ENCODE measurements at regions not wholly inside any gene's neighbourhood (a gene's known extent, or its start where the extent isn't known, plus 50 kb on each side); places are given as distances from the start of the nearest gene placed in this dataset.

DNA sequence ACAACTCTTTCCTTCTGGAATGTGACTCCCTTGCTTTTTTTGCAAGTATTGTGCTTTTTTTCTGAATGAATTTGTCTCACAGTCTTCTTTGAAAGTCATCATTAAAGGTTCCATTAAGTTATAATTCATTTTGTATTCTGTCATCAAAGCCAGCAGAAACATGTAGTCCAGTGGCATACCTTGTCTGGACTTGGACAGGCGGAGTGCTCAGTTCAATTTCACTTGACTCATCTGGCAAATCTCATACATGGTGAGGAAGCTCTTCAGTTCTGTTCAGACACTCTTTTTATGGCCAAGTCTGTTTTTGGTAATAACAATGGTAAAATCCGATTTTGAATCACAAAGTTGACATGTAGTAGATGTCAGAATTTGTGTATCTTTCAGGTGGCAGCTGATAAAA lies 260.8 kb upstream of the OPRM1 start:
- ATAC-seq (no peak), DNase-seq (no peak)
- no peaks in the 10 kb centered on the region for H3K27me3 Mint-ChIP-seq
- H3K9me3 Mint-ChIP-seq = peaks cover 6 to 8% of the 10 kb centered on the region in 2 donors
- H3K4me1 Mint-ChIP-seq = no peaks in the 10 kb centered on the region
- no peak overlapping the region for H3K27ac Mint-ChIP-seq
- no peak overlapping the region for H3K4me3 Mint-ChIP-seq

GRCh38 chr6:153771577-153771976 lies 267.5 kb upstream of the OPRM1 start:
- ATAC-seq (no peak), DNase-seq (no peak)
- Mint-ChIP-seq H3K4me1 (no peaks in the 10 kb centered on the region), H3K4me3 (no peak overlapping the region), H3K9me3 (no peaks in the 10 kb centered on the region), H3K27me3 (no peaks in the 10 kb centered on the region), H3K27ac (no peak overlapping the region)

DNA sequence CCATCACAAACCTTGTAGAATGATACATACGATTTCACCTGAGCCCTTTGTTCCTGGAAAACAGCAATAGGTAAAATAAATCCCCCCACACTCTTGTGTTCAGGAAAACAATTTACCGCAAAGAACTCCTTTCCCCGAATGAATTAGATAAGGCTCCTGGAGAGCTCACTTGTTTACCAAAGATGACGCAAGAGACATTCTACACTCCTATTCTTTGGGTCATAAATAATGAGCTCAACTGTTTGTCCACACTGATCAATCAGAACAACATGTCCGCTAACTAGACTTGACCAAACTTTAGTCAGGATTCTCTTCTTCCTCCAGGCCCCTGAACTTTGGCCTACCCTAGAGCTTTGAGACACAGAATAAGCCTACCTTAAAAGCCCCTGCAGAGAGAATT lies 271.9 kb upstream of the OPRM1 start:
- DNase-seq (no peak), ATAC-seq (no peak)
- no peaks in the 10 kb centered on the region for H3K27me3 Mint-ChIP-seq
- H3K9me3 Mint-ChIP-seq = peaks cover 0 to 9% of the 10 kb centered on the region in 2 donors
- H3K4me1 Mint-ChIP-seq = no peaks in the 10 kb centered on the region
- no peak overlapping the region for H3K27ac Mint-ChIP-seq
- H3K4me3 Mint-ChIP-seq = no peak overlapping the region

GRCh38 chr6:153758516-153758915 lies 280.5 kb upstream of the OPRM1 start:
- H3K27me3 Mint-ChIP-seq = no peaks in the 10 kb centered on the region
- no peak for DNase-seq
- H3K9me3 Mint-ChIP-seq = peaks cover 0 to 7% of the 10 kb centered on the region in 2 donors
- no peak overlapping the region for H3K4me3 Mint-ChIP-seq
- H3K4me1 Mint-ChIP-seq = no peaks in the 10 kb centered on the region
- ATAC-seq = no peak
- H3K27ac Mint-ChIP-seq = no peak overlapping the region

DNA sequence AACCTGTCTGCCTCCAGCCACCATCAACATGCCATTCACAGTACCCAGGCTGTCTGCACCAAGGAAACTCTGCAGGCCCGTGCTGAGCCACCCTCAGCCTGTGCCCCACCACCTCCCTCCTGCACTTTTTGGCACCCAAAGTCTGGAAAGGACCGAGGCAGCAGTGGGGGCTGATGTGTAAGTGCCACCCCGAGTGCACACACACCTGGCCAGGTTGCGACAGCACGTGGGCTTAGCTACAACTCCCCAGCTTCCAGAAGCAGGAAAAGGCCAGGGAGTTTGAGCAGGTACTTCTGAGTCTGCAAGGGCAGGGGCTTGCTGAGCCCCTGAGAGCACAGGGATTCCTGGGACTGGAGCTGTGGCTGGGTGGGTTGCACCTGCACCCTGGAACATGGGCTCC lies 303.3 kb upstream of the OPRM1 start:
- H3K4me3 Mint-ChIP-seq = no peak overlapping the region
- H3K9me3 Mint-ChIP-seq = no peaks in the 10 kb centered on the region
- ATAC-seq = peak; percentile 26
- DNase-seq = no peak
- no peaks in the 10 kb centered on the region for H3K27me3 Mint-ChIP-seq
- no peaks in the 10 kb centered on the region for H3K4me1 Mint-ChIP-seq
- H3K27ac Mint-ChIP-seq = no peak overlapping the region

DNA sequence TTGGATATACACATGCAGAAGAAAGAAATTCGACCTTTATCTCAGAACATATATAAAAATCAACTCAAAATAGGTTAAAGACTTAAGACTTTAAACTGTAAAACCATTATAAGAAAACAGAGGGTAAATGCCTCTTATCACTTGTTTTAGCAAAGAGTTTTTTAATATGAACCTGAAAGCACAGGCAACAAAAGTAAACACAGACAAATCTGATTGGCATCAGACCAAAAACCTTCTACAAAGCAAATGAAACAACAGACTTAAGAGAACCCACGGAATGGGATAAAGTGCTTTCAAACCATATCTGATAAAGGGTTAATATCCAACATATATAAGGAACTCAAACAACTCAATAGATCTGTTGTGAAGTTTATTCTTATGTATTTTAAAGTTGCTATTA lies 309.9 kb upstream of the OPRM1 start:
- no peak for ATAC-seq
- Mint-ChIP-seq H3K9me3 (no peaks in the 10 kb centered on the region), H3K27me3 (no peaks in the 10 kb centered on the region), H3K4me1 (no peaks in the 10 kb centered on the region), H3K27ac (no peak overlapping the region), H3K4me3 (no peak overlapping the region)
- no peak for DNase-seq

- H3K27ac Mint-ChIP-seq = no peak overlapping the region
- DNase-seq (no peak), ATAC-seq (no peak)
- H3K27me3 Mint-ChIP-seq = no peaks in the 10 kb centered on the region
- H3K4me3 Mint-ChIP-seq = no peak overlapping the region
- no peaks in the 10 kb centered on the region for H3K4me1 Mint-ChIP-seq
- H3K9me3 Mint-ChIP-seq = no peaks in the 10 kb centered on the region
Measured at GRCh38 chr6:153727885-153728284, 311.2 kb upstream of the OPRM1 start.

- H3K4me1 Mint-ChIP-seq = no peaks in the 10 kb centered on the region
- no peak overlapping the region for H3K4me3 Mint-ChIP-seq
- H3K27ac Mint-ChIP-seq = no peak overlapping the region
- DNase-seq = no peak
- no peaks in the 10 kb centered on the region for H3K27me3 Mint-ChIP-seq
- no peaks in the 10 kb centered on the region for H3K9me3 Mint-ChIP-seq
- ATAC-seq = no peak
Measured at GRCh38 chr6:153725456-153725855, 313.6 kb upstream of the OPRM1 start.

GRCh38 chr6:153720732-153721131 lies 318.3 kb upstream of the OPRM1 start:
- Mint-ChIP-seq H3K4me1 (no peaks in the 10 kb centered on the region), H3K4me3 (no peak overlapping the region), H3K27me3 (no peaks in the 10 kb centered on the region), H3K9me3 (no peaks in the 10 kb centered on the region), H3K27ac (no peak overlapping the region)
- ATAC-seq (no peak), DNase-seq (no peak)

- DNase-seq (no peak), ATAC-seq (no peak)
- no peaks in the 10 kb centered on the region for H3K27me3 Mint-ChIP-seq
- no peaks in the 10 kb centered on the region for H3K4me1 Mint-ChIP-seq
- no peak overlapping the region for H3K4me3 Mint-ChIP-seq
- no peak overlapping the region for H3K27ac Mint-ChIP-seq
- peaks cover 0 to 6% of the 10 kb centered on the region in 2 donors for H3K9me3 Mint-ChIP-seq
Measured at GRCh38 chr6:153705429-153705828, 333.6 kb upstream of the OPRM1 start.

- Mint-ChIP-seq H3K4me3 (no peak overlapping the region), H3K27ac (no peak overlapping the region), H3K27me3 (no peaks in the 10 kb centered on the region), H3K9me3 (peaks cover 0 to 4% of the 10 kb centered on the region in 2 donors), H3K4me1 (no peaks in the 10 kb centered on the region)
- no peak for DNase-seq
- no peak for ATAC-seq
Measured at GRCh38 chr6:153702671-153703070, 336.4 kb upstream of the OPRM1 start.

DNA sequence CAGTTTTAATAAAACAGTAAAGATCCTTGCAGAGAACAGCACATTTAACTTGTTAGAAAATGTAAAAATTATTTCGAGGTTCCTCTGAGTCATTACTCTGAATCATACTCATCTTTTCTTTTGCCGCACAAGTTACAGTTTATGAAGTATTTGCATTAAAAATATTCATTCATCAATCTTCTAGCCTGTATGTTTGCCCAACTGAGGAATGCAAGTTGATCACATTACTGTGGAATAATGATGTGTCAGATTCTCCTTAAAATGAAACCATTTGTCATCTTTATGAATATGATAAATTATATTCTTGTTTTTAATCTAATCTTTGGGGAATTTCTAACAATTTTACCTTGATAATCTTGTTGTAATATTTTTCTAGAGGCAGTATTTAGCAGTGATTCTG lies 340.4 kb upstream of the OPRM1 start:
- Mint-ChIP-seq H3K27me3 (no peaks in the 10 kb centered on the region), H3K4me3 (no peak overlapping the region), H3K27ac (no peak overlapping the region), H3K9me3 (peaks cover 4 to 6% of the 10 kb centered on the region in 2 donors), H3K4me1 (no peaks in the 10 kb centered on the region)
- DNase-seq (no peak), ATAC-seq (no peak)

DNA sequence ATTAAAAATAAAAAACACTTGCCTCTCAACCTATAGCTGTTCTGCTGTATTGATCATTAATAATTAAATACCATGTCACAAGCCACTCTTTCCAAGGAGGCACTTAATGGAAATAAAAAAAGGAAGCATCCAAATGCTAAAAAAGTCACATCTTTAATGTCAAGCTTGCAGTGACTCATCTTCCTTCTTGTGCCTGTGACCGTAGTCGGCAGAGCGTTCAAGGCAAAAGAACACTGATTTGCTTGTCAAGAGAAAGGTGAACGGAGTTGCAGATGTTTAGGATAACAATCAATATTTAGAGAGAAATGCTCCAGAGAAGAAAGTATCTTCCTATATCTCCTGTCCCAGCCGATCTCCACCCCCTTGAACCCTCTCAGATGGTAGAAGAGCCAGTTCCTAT lies 341.0 kb upstream of the OPRM1 start:
- H3K27ac Mint-ChIP-seq = no peak overlapping the region
- no peak overlapping the region for H3K4me3 Mint-ChIP-seq
- no peak for ATAC-seq

DNA sequence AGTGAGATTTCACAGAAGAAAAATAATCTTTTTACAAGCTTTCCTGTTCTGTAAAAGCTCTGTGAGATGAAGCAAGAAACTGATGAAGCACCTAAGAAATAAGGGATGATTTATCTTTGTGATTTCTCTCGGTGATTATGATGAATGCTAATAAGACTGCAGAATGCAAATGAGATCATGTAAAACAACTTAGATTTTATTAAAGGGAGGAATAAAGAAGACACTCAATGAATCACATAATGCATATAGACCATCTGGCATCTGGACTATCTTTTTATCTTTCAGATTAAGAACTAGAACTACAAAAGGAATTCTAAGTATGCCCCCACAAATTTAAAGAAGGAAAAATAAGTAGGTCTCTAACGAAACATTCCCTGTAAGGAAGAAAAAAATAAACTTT lies 361.5 kb upstream of the OPRM1 start:
- ATAC-seq = no peak
- DNase-seq = no peak
- Mint-ChIP-seq H3K4me3 (no peak overlapping the region), H3K4me1 (no peaks in the 10 kb centered on the region), H3K27me3 (no peaks in the 10 kb centered on the region), H3K9me3 (peaks cover 0 to 4% of the 10 kb centered on the region in 2 donors), H3K27ac (no peak overlapping the region)

More for the DNA sequence above, 341.0 kb upstream of the OPRM1 start:
- Mint-ChIP-seq H3K4me1 (no peaks in the 10 kb centered on the region), H3K9me3 (peaks cover 4 to 6% of the 10 kb centered on the region in 2 donors), H3K27me3 (no peaks in the 10 kb centered on the region)
- no peak for DNase-seq

GRCh38 chr6:153673750-153674149 lies 365.3 kb upstream of the OPRM1 start:
- Mint-ChIP-seq H3K4me1 (no peaks in the 10 kb centered on the region), H3K4me3 (no peak overlapping the region), H3K9me3 (no peaks in the 10 kb centered on the region), H3K27ac (no peak overlapping the region), H3K27me3 (no peaks in the 10 kb centered on the region)
- ATAC-seq (no peak), DNase-seq (no peak)

- no peak for DNase-seq
- ATAC-seq = no peak
- H3K4me3 Mint-ChIP-seq = no peak overlapping the region
Measured at GRCh38 chr6:153673225-153673624, 365.8 kb upstream of the OPRM1 start.

GRCh38 chr6:153670403-153671026 lies 368.5 kb upstream of the OPRM1 start:
- Mint-ChIP-seq H3K27me3 (no peaks in the 10 kb centered on the region), H3K4me1 (no peaks in the 10 kb centered on the region), H3K4me3 (no peak overlapping the region), H3K9me3 (no peaks in the 10 kb centered on the region), H3K27ac (no peak overlapping the region)
- ATAC-seq = no peak
- no peak for DNase-seq

More at GRCh38 chr6:153673225-153673624, 365.8 kb upstream of the OPRM1 start:
- Mint-ChIP-seq H3K27me3 (no peaks in the 10 kb centered on the region), H3K9me3 (no peaks in the 10 kb centered on the region), H3K27ac (no peak overlapping the region), H3K4me1 (no peaks in the 10 kb centered on the region)

Measured in stimulated activated naive CD8-positive, alpha-beta T cell treated with anti-CD3 and anti-CD28 coated beads, Interleukin-15, amount 100 ng/mL, for 72 hours (primary cell).